ENCODE measurements at regions not wholly inside any gene's neighbourhood (a gene's known extent, or its start where the extent isn't known, plus 50 kb on each side); places are given as distances from the start of the nearest gene placed in this dataset.

DNA sequence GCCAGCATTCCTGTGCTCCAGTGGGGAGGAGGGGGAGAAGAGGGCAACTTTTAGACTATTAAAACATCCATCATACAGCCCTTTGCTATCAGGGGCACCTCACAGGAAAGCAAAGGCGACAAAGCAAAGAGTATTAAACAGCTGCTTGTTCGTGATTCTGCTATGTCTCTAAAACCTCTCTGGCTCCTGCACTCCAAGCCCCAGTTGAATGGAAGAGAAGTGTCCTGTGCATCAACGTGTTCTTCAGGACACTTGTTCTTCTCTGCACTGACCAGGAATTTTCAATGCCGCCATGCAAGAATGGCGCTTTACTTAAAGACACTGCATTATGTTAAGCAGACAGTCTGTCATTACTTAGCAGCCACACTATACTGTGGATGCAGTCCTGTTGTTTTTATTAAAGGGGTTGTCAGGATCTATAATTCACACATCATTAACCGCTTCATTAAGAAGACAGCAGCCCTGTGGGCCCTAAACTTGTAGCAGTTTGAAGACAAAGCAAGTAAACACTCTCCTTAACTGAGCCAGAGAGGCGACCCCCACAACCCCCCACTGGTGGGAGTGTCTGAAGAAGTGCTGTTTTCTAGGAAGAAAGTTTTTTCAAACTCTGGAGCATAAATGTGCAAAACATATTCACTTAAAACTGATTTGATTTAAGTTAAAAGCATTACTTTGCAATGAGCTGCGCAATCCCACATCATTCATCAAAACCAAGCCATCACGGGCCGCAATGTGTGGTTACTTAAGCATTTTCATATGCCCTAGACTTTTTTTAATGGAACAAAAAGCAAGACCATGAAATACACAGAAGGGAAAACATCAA, 164.5 kb downstream of the ZNF608 start:
- DNase-seq, result no peak

- no peak for DNase-seq
Measured at GRCh38 chr5:124580925-124581737, 165.3 kb downstream of the ZNF608 start.

- no peak for DNase-seq
Measured at GRCh38 chr5:124580512-124580911, 165.9 kb downstream of the ZNF608 start.

GRCh38 chr5:124576848-124577409, 169.5 kb downstream of the ZNF608 start:
- DNase-seq, result no peak

DNA sequence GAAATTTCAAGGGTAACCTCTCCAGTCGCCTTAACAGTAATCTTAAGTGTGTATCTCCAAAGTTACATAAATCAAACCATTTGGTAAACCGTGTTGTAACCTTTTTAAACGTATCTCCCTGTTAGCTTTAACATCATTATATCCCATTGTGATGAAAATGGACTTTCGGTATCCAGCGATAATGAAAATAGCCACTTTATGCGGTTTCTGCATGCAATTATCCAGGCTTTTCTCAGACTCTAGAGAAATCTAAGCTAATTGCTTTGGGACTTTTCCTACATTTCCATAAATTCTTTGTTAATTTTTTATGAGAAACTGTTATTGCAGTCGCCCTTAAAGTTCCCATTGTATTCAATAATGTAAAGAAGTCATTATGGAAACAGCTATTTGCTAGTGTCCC, 170.7 kb downstream of the ZNF608 start:
- DNase-seq, result no peak

- no peak for DNase-seq
Measured at GRCh38 chr5:124574521-124575436, 171.7 kb downstream of the ZNF608 start.

DNA sequence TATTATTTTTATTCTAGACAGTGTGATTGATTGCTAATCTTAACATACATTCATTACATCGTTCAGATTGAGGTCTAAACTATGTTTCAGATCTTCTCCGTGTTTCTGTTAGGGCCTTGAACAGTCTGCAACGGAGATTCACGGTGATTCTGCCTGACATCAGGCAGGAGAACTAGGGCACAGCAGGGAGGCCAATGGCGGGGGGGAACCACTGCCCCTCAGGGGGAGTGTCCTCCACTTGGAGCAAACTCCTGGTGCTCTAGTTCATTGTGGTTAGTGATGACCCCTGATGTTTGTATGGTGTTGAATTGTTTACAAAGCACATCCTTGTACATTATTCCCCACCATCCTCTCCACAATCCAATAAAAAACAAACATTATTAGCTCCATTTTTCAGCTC, 173.5 kb downstream of the ZNF608 start:
- no peak for DNase-seq

GRCh38 chr5:124570285-124571035, 176.0 kb downstream of the ZNF608 start:
- no peak for DNase-seq

DNA sequence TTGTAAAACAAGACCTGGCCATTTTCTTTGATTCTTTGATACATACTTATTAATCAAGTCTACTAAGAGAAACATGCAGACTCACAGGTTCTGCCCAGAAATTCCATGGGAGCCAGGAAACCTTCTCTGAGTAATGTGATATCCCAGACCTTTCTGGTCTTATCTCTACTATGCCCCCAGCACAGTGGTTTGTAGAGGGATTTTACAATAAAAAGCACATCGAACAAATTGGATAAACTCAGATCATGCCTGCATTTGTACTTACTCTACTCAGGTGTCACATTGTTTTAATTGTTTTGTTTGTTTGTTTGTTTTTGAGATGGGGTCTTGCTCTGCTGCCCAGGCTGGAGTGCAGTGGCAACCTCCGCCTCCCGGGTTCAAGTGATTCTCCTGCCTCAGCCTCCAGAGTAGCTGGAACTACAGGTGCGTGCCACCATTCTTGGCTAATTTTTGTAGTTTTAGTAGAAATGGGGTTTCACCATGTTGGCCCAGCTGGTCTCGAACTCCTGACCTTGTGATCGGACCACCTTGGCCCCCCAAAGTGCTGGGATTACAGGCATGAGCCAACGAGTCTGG, 179.5 kb downstream of the ZNF608 start:
- DNase-seq, result no peak

DNA sequence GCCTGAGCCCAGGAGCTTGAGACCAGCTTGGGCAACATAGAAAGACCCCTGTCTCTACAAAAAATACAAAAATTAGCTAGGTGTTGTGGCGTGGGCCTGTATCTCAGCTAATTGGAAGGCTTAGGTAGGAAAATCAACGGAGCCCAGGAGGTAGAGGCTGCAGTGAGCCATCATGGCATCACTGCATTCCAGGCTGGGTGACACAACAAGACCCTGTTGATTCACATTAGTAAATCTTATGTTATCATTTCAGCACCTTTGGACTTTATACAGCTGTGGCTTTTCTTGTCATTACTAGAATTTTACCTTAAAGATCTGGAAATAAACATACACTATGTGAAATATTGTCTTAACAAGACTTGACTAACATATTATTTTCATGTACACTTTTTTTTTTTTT, 185.0 kb downstream of the ZNF608 start:
- no peak for DNase-seq

DNA sequence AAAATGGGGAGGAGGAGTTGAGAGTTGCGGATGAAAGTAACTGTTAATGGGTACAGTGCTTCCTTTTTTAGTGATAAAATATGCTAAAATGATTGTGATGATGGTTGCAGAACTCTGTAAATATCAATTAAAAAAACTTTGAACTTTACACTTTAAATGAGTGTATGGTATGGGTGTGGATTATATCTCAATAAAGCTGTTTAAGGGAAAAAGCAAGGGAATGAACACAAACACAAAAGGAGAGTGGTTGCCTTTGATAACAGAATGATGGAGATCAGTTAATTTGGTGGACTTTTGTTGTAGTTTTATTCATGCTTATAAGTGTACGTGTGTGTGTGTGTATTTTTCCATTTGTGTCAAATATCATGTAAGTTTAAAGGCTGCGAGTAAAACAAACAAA, 186.1 kb downstream of the ZNF608 start:
- DNase-seq, result no peak

DNA sequence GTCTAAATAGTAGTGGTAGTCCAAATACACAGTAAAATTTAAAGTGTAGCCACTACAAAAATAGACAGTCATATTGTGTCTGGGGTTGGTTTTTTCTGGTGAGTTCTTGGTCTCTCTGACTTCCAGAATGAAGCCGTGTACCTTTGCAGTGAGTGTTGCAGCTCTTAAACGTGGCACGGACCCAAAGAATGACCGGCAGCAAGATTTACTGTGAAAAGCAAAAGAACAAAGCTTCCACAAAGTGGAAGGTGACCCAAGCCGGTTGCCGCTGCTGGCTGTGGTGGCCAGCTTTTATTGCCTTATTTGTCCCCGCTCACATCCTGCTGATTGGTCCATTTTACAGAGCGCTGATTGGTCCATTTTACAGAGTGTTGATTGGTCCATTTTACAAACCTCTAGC, 188.7 kb downstream of the ZNF608 start:
- no peak for DNase-seq

GRCh38 chr5:124554746-124555578, 191.5 kb downstream of the ZNF608 start:
- no peak for DNase-seq

DNA sequence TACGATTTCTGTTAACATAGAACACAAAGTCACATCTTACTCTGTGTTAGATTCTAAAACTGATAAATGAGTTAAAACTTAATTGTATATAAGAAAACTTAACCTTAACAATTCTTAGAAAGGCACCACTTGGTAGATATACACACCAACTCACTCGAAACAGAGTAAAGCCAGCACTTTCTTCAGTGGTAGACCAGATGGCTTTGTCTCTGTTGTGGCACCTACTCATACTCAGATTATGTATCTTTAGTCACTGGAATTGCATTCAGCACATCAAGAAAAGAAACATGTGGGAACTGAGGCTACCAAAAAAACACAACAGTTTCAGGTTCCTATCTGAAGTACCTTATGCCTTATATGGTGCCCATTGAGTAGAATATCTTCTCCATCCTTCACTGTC, 192.5 kb downstream of the ZNF608 start:
- DNase-seq, result no peak

GRCh38 chr5:124552526-124552925, 193.9 kb downstream of the ZNF608 start:
- no peak for DNase-seq

DNA sequence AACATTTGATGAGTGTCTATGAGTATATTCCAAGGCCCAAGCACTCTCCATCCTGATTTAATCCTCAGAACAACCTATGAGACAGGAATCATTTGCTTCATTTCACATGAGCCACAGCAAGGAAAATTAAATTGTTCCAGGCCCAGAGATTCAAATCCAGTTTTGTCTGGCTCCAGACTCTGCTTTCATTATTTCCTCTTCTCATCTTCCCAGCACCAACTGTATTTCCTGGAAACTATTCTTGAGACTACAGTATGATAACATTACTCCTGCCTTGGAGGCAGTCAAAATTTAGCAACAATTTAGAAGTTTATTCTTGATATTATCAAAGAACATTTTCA, 194.5 kb downstream of the ZNF608 start:
- no peak for DNase-seq

- no peak for DNase-seq
Measured at GRCh38 chr5:124550731-124551130, 195.7 kb downstream of the ZNF608 start.

DNA sequence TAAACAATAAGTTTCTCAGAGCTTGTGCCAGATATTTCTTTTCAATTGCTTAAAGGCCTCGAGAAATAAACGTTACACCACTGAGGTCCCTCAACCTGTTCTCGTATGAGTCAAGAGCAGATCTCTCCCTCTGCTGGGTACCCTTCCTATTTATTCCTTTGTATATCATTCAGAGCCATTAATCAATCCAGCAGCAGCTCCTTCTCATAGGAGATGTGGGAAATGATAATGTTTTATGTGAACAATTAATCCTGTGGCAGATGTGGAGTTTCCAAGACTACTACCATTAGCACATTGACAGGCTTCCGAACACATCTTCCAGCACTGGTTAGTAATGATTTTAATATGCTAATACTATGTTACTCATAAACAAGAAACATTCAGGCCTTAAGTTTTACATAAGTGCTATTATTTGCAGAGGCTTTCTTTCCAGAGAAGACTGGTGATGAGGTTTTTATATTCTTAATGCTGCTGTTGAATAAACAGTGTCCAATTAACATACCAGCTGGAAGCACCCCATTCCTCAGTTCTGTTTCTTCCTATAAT, 196.5 kb downstream of the ZNF608 start:
- no peak for DNase-seq

DNA sequence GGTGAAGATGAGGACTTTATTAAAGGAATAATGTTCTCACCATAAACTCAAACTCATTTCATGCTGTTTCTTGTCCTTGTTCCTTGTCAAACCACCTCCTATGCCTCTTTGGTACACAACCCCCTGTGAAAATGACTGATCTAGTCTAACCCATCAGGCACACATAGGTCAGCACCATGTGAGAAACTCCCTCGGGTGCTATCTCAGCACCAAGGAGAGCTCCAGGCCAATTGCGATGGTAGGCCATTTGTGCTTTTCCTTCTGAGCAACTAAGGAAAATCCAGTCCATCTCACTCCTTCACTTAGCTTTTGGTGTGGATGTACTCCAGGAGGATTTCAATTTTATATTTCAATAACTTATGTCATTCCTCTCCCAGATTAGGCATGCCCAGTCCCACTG, 199.8 kb downstream of the ZNF608 start:
- DNase-seq, result no peak

DNA sequence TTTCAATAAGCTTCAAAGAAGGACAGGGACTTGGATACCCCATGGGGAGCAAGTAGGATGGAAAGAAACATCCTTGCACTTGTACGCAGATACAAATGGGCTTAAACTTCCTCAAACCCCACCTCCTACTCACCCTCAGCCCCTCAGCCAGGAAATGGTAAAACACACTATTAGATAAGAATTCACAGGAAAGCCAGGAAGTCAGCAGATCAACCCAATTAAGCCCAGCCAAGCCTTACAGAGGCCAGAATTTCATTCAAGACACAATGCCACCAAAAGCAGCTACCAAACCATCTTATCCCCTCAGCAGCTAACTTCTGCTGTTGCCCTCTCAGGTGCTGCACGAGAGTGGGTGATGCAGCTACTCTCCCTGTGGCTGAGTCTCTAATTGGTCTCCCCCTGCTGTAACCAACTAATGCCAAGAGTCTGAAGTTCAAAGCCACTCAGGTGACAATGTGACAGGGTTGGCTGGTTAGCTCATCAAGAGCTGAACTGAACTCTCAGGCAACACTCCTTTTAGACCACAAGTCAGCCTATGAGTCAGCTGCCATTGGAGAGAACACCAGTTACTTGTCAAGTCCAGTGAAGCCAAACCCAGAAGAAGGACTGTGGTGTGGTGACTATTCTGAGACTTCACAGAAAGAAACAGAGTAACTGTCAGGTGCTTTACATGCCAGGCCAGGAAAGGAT, 201.9 kb downstream of the ZNF608 start:
- no peak for DNase-seq

All from NCI-H2081 treated with DMSO at 0.1 percent for 48 hours (cell line).